SK-N-SH treated with all-trans-retinoic acid at 6 μM for 48 hours (cell line): ENCODE measurements at regions not wholly inside any gene's neighbourhood (a gene's known extent, or its start where the extent isn't known, plus 50 kb on each side); places are given as distances from the start of the nearest gene placed in this dataset.

Experiments used
- ATAC-seq: fragments of 200-7000 bp; cut with Tn5 transposase; 3 replicates; pipeline ENCODE4 v1.9.1; 2020; ENCODE audit warnings: mild to moderate bottlenecking, moderate library complexity
- ARNTL ChIP-seq: fragments of 450-650 bp; formaldehyde crosslinking; IDR thresholded peaks from 2 replicates; pipeline ENCODE4 v1.5.0; 2020; ENCODE audit warnings: low read depth, mild to moderate bottlenecking, moderate library complexity, borderline replicate concordance
- BACH2 ChIP-seq: fragments of 250-450 bp; sonication (Bioruptor Pico); IDR thresholded peaks from 2 replicates; pipeline ENCODE4 v1.9.0; 2021; ENCODE audit warnings: mild to moderate bottlenecking, borderline replicate concordance
- ESRRG ChIP-seq: fragments of 250-450 bp; sonication (Bioruptor Pico); IDR thresholded peaks from 2 replicates; pipeline ENCODE4 v1.6.1; 2021; ENCODE audit warnings: mild to moderate bottlenecking
- GLIS3 ChIP-seq: fragments of 250-450 bp; sonication (Bioruptor Pico); IDR thresholded peaks from 2 replicates; pipeline ENCODE4 v1.5.0; 2020; ENCODE audit warnings: mild to moderate bottlenecking, moderate library complexity
- ISL1 ChIP-seq: fragments of 250-450 bp; sonication (Bioruptor Pico); IDR thresholded peaks from 2 replicates; pipeline ENCODE4 v2.1.2; 2022; ENCODE audit warnings: mild to moderate bottlenecking, moderate library complexity
- OSR1 ChIP-seq: fragments of 250-450 bp; sonication (Bioruptor Pico); IDR thresholded peaks from 2 replicates; pipeline ENCODE4 v1.8.0; 2022; ENCODE audit warnings: moderate library complexity, mild to moderate bottlenecking, inconsistent platforms
- PPARA ChIP-seq: fragments of 250-450 bp; sonication (Bioruptor Pico); IDR thresholded peaks from 2 replicates; pipeline ENCODE4 v1.5.0; 2020; ENCODE audit warnings: mild to moderate bottlenecking, borderline replicate concordance
- RARB ChIP-seq: fragments of 250-450 bp; sonication (Bioruptor Pico); IDR thresholded peaks from 2 replicates; pipeline ENCODE4 v1.8.0; 2021; ENCODE audit warnings: mild to moderate bottlenecking, moderate library complexity
- TOX ChIP-seq: fragments of 250-450 bp; sonication (Bioruptor Pico); IDR thresholded peaks from 2 replicates; pipeline ENCODE4 v1.8.0; 2021; ENCODE audit warnings: mild to moderate bottlenecking, moderate library complexity, borderline replicate concordance
- ZC3H10 ChIP-seq: fragments of 250-450 bp; sonication (Bioruptor Pico); IDR thresholded peaks from 2 replicates; pipeline ENCODE4 v1.5.1; 2021; ENCODE audit warnings: mild to moderate bottlenecking, moderate library complexity
- ZFP3 ChIP-seq: fragments of 250-450 bp; sonication (Bioruptor Pico); IDR thresholded peaks from 2 replicates; pipeline ENCODE4 v1.5.0; 2020; ENCODE audit warnings: mild to moderate bottlenecking, moderate library complexity
- ZFP30 ChIP-seq: fragments of 450-650 bp; formaldehyde crosslinking; IDR thresholded peaks from 2 replicates; pipeline ENCODE4 v1.5.0; 2022; ENCODE audit warnings: mild to moderate bottlenecking, moderate library complexity
- ZNF70 ChIP-seq: fragments of 450-650 bp; formaldehyde crosslinking; IDR thresholded peaks from 2 replicates; pipeline ENCODE4 v1.5.0; 2020; ENCODE audit warnings: mild to moderate bottlenecking, moderate library complexity
- ZNF8 ChIP-seq: fragments of 450-650 bp; formaldehyde crosslinking; IDR thresholded peaks from 2 replicates; pipeline ENCODE4 v1.5.0; 2020; ENCODE audit warnings: mild to moderate bottlenecking, moderate library complexity
- TF ChIP-seq, protein P1 (sequence below): fragments of 250-450 bp; sonication (Bioruptor Pico); IDR thresholded peaks from 2 replicates; pipeline ENCODE4 v1.5.1; 2021; ENCODE audit warnings: mild to moderate bottlenecking, moderate library complexity
- TF ChIP-seq, protein P2 (sequence below): fragments of 250-450 bp; sonication (Bioruptor Pico); IDR thresholded peaks from 2 replicates; pipeline ENCODE4 v1.5.1; 2020; ENCODE audit warnings: low read depth, mild to moderate bottlenecking, moderate library complexity
- TF ChIP-seq, protein P3 (sequence below): fragments of 250-450 bp; sonication (Bioruptor Pico); IDR thresholded peaks from 2 replicates; pipeline ENCODE4 v1.8.0; 2020; ENCODE audit warnings: mild to moderate bottlenecking, moderate library complexity, borderline replicate concordance
- TF ChIP-seq, protein P4 (sequence below): fragments of 250-450 bp; sonication (Bioruptor Pico); IDR thresholded peaks from 2 replicates; pipeline ENCODE4 v1.8.0; 2021; ENCODE audit warnings: low read depth, mild to moderate bottlenecking, moderate library complexity, borderline replicate concordance

DNA sequence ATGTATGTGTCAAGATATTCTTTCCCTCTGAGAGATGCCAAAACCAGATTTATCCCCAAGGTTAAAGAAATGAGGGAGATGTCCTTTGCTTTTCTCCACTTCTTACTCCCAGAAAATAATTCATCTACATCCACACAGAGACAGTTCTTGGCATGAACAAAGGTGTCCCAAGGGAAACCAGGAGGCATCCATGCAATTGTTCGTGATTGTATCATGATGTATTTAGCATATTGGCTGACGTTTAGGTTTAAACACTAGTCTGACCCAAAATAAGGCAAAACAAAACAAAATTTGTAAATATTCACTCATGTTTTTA is 223.9 kb downstream of the C7orf25 start:
- TF ChIP-seq ISL1 (CRISPR knock-in tag) (no peak), BACH2 (no peak), ARNTL (no peak), ZNF70 (CRISPR knock-in tag) (no peak), ZFP30 (no peak)
- TF ChIP-seq, protein P1, sequence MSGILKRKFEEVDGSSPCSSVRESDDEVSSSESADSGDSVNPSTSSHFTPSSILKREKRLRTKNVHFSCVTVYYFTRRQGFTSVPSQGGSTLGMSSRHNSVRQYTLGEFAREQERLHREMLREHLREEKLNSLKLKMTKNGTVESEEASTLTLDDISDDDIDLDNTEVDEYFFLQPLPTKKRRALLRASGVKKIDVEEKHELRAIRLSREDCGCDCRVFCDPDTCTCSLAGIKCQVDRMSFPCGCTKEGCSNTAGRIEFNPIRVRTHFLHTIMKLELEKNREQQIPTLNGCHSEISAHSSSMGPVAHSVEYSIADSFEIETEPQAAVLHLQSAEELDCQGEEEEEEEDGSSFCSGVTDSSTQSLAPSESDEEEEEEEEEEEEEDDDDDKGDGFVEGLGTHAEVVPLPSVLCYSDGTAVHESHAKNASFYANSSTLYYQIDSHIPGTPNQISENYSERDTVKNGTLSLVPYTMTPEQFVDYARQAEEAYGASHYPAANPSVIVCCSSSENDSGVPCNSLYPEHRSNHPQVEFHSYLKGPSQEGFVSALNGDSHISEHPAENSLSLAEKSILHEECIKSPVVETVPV: no peak
- ATAC-seq: no peak

DNA sequence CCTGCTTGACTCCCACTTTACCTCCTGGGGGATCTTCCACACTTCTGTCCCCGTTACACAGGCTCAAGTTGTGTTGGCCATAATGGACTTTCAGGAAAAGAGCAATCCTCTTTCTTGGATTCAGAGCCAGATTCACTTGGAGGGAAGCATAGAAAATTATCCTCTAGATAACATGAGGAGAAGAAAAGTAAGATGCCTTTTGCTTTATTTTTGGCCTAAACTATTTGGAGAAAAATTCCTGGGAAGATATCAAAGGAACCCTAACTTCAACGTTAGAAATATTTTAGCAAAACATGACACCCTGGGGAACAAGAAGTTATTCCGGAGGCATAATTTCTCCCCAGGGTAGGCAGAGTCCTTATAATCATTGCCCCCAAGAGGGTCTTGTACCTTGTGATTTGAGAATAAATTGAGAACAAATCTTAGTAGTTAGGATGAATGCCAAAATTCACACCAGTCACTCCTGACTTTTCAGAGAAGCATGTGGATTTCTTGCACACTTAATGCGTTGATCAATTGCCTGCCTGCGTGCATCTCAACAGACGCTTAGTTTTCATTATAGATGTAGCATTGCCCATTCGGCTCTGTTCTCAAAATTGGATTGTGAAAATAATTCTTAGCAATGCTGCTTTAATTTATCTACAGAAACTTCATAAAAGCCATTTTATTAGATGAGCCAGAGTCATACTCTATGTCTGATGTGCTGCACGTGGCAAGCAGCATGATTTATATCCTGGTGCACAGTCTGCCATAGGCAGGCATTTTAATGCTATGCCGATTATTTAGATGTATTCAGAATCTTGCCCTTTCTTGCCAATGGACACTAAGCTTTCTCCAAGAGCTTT is 224.4 kb downstream of the C7orf25 start:
- no peak for ATAC-seq
- TF ChIP-seq OSR1 (CRISPR knock-in tag) (no peak), ZC3H10 (no peak), ESRRG (CRISPR knock-in tag) (no peak), RARB (CRISPR knock-in tag) (no peak), ISL1 (CRISPR knock-in tag) (no peak), ZFP3 (CRISPR knock-in tag) (no peak)
- TF ChIP-seq, protein P2, sequence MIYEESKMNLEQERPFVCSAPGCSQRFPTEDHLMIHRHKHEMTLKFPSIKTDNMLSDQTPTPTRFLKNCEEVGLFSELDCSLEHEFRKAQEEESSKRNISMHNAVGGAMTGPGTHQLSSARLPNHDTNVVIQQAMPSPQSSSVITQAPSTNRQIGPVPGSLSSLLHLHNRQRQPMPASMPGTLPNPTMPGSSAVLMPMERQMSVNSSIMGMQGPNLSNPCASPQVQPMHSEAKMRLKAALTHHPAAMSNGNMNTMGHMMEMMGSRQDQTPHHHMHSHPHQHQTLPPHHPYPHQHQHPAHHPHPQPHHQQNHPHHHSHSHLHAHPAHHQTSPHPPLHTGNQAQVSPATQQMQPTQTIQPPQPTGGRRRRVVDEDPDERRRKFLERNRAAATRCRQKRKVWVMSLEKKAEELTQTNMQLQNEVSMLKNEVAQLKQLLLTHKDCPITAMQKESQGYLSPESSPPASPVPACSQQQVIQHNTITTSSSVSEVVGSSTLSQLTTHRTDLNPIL (CRISPR knock-in tag): no peak
- TF ChIP-seq, protein P3, sequence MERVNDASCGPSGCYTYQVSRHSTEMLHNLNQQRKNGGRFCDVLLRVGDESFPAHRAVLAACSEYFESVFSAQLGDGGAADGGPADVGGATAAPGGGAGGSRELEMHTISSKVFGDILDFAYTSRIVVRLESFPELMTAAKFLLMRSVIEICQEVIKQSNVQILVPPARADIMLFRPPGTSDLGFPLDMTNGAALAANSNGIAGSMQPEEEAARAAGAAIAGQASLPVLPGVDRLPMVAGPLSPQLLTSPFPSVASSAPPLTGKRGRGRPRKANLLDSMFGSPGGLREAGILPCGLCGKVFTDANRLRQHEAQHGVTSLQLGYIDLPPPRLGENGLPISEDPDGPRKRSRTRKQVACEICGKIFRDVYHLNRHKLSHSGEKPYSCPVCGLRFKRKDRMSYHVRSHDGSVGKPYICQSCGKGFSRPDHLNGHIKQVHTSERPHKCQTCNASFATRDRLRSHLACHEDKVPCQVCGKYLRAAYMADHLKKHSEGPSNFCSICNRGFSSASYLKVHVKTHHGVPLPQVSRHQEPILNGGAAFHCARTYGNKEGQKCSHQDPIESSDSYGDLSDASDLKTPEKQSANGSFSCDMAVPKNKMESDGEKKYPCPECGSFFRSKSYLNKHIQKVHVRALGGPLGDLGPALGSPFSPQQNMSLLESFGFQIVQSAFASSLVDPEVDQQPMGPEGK (CRISPR knock-in tag): no peak

DNA sequence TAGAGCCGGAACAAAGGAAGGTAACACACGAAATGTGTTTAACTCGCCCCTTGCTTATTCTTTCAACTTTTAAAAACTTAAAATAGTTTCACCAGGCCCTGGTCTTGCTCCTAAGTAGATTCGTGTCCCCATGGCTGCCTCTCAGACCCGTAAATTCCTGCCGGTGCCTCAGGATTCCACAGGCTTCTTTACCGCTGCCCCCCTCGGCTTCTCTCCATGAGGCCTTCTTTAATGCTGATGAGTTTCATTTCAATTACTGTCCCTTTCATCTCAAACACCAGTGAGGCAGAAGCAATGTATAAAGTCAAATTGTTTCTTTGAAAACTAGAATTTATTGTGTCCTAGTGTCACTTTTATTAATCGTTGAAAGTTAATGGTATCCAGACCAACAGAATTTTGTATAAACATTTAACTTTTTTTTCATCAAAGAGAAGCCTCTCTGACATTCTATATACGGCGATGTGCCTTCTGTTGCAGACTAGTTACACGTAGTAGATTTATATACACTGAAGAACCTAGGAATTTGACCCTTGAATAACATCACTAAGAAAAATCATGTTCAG is 225.2 kb downstream of the C7orf25 start:
- ATAC-seq: no peak
- TF ChIP-seq, protein P2 (CRISPR knock-in tag): no peak
- TF ChIP-seq ZFP3 (CRISPR knock-in tag) (no peak), ZNF8 (CRISPR knock-in tag) (no peak), ZNF70 (CRISPR knock-in tag) (no peak), BACH2 (no peak), ESRRG (CRISPR knock-in tag) (no peak)
- TF ChIP-seq, protein P3 (CRISPR knock-in tag): no peak
- TF ChIP-seq, protein P4, sequence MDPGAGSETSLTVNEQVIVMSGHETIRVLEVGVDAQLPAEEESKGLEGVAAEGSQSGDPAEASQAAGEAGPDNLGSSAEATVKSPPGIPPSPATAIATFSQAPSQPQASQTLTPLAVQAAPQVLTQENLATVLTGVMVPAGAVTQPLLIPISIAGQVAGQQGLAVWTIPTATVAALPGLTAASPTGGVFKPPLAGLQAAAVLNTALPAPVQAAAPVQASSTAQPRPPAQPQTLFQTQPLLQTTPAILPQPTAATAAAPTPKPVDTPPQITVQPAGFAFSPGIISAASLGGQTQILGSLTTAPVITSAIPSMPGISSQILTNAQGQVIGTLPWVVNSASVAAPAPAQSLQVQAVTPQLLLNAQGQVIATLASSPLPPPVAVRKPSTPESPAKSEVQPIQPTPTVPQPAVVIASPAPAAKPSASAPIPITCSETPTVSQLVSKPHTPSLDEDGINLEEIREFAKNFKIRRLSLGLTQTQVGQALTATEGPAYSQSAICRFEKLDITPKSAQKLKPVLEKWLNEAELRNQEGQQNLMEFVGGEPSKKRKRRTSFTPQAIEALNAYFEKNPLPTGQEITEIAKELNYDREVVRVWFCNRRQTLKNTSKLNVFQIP (CRISPR knock-in tag): no peak

DNA sequence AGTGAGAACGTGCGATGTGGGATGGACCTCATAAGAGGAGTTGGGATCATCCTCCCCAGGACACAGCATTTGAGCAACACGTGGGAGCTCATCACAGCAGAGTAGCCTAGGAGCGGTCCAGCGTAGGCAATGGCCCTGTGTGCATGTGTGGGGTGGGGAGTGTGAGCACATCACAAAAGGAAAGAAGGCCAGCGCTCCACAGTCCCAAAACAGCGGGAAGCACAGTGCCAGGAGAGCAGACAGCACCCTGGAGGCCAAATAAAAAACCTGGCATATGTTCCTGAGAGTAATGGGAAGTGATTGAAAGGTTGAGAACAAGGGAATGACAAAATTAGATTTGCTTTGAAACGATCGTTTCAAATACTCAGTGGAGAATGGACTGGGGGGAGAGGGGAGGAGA is 226.0 kb downstream of the C7orf25 start:
- no peak for ATAC-seq
- TF ChIP-seq BACH2 (no peak), ESRRG (CRISPR knock-in tag) (no peak), ISL1 (CRISPR knock-in tag) (no peak), ZNF8 (CRISPR knock-in tag) (no peak), TOX (no peak), PPARA (no peak), ZC3H10 (no peak), GLIS3 (CRISPR knock-in tag) (no peak)
- TF ChIP-seq, protein P2 (CRISPR knock-in tag): no peak
- TF ChIP-seq, protein P1: no peak
